PC-9 (cell line): ENCODE measurements at regions not wholly inside any gene's neighbourhood (a gene's known extent, or its start where the extent isn't known, plus 50 kb on each side); places are given as distances from the start of the nearest gene placed in this dataset.
"Not testable (repeated sequence)": the region's sequence is repeated elsewhere in the genome, so short reads cannot be mapped to it uniquely, and the experiment has no call there.

Source experiments
- BruUV-seq: library from RNA; stranded (reverse); fragments of 400-500 nt; replicated peaks from 2 replicates; lab custom pipeline; 2021; lab: Mats Ljungman, UMichigan
- CTCF ChIA-PET: fragments of 300-600 bp; sonication (Branson Sonifier 250); formaldehyde crosslinking; loops from one replicate; lab custom pipeline; 2022; ENCODE audit warnings: antibody characterized with exemption; lab: Charles Lee
- POLR2A ChIA-PET: fragments of 300-600 bp; sonication (Branson Sonifier 250); formaldehyde crosslinking; loops from one replicate; lab custom pipeline; 2022; ENCODE audit warnings: antibody characterized with exemption; ENCODE audit not compliant: unreplicated experiment; lab: Charles Lee
- DNase-seq, 2 experiments: peaks; one replicate each; pipeline versions ENCODE4 v3.0.0 to v3.0.0-alpha.2; 2015 to 2022; ENCODE audit warnings: mixed read lengths in 1 of 2
- H2AFZ ChIP-seq: fragments of 200-600 bp; sonication (generic); 2 replicates; pipeline ENCODE4 v1.8.1; 2017; ENCODE audit warnings: antibody characterized with exemption
- H3F3A ChIP-seq: fragments of 200-600 bp; sonication (generic); 2 replicates; pipeline ENCODE4 v1.8.1; 2017; ENCODE audit warnings: antibody characterized with exemption, mild to moderate bottlenecking, low read depth; ENCODE audit not compliant: insufficient read depth
- H3K27ac ChIP-seq: fragments of 200-600 bp; sonication (generic); 2 replicates; pipeline ENCODE4 v1.6.1; 2016; ENCODE audit warnings: mixed run types
- H3K27me3 ChIP-seq: fragments of 200-600 bp; sonication (generic); 2 replicates; pipeline ENCODE4 v1.6.1; 2016; ENCODE audit warnings: low read depth, mixed run types; ENCODE audit not compliant: insufficient read depth
- H3K36me3 ChIP-seq: fragments of 200-600 bp; sonication (generic); 2 replicates; pipeline ENCODE4 v1.6.1; 2016; ENCODE audit warnings: low read depth, mixed run types
- H3K4me1 ChIP-seq: fragments of 200-600 bp; sonication (generic); replicated peaks from 2 replicates; pipeline ENCODE4 v1.6.1; 2016; ENCODE audit warnings: mixed run types; ENCODE audit not compliant: insufficient read depth
- H3K4me2 ChIP-seq: fragments of 200-600 bp; sonication (generic); 2 replicates; pipeline ENCODE4 v1.6.1; 2017; ENCODE audit warnings: mixed run types
- H3K4me3 ChIP-seq: fragments of 200-600 bp; sonication (generic); 2 replicates; pipeline ENCODE4 v1.6.1; 2016; ENCODE audit warnings: mixed run types
- H3K79me2 ChIP-seq: fragments of 200-600 bp; sonication (generic); 2 replicates; pipeline ENCODE4 v1.6.1; 2017; ENCODE audit warnings: low read depth, mixed run types
- H3K9me2 ChIP-seq: fragments of 200-600 bp; sonication (generic); 2 replicates; pipeline ENCODE4 v1.8.1; 2017; ENCODE audit warnings: mild to moderate bottlenecking; ENCODE audit not compliant: insufficient read depth
- H3K9me3 ChIP-seq: fragments of 200-600 bp; sonication (generic); 2 replicates; pipeline ENCODE4 v1.8.1; 2016; ENCODE audit warnings: low read depth; ENCODE audit not compliant: insufficient read depth
- H4K20me1 ChIP-seq: fragments of 200-600 bp; sonication (generic); 2 replicates; pipeline ENCODE4 v1.8.1; 2017; ENCODE audit not compliant: insufficient read depth
- intact Hi-C: fragments of 100-400 bp; cut with micrococcal nuclease; formaldehyde crosslinking; loops from one replicate; pipeline ENCODE4 v1.10.0; 2022; ENCODE audit not compliant: unreplicated experiment

DNA sequence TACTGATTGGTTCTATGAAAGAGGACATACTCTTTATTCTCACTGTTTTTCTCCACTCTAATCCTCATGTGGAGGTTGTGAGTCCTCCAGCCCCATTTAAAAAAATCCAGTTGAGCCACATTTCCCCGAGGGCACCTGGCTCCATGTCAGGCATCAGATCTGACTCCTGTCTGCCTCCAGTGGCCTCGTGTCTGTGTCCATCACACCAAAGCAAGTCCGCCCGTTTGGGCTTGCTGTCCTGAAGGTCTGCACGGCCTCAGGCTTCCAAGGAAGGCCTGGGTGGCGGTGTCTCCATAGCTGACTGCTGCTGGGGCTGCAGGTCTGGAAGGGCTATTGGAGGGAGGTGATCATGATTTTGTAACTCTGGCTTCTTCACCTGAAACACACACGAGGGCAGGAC, 233.4 kb upstream of the PLGLB2 start:
- H3K4me2 ChIP-seq, BruUV-seq, H3K9me3 ChIP-seq, H4K20me1 ChIP-seq, DNase-seq, H3K4me1 ChIP-seq, H3K27ac ChIP-seq, CTCF ChIA-PET, intact Hi-C loops, H3K9me2 ChIP-seq, H2AFZ ChIP-seq, POLR2A ChIA-PET, H3K27me3 ChIP-seq, H3K4me3 ChIP-seq, H3F3A ChIP-seq, H3K36me3 ChIP-seq: not testable (repeated sequence)
- H3K79me2 ChIP-seq: peaks cover 12% of the 10 kb centered on the region; the same call in 1 of the 2 replicates

DNA sequence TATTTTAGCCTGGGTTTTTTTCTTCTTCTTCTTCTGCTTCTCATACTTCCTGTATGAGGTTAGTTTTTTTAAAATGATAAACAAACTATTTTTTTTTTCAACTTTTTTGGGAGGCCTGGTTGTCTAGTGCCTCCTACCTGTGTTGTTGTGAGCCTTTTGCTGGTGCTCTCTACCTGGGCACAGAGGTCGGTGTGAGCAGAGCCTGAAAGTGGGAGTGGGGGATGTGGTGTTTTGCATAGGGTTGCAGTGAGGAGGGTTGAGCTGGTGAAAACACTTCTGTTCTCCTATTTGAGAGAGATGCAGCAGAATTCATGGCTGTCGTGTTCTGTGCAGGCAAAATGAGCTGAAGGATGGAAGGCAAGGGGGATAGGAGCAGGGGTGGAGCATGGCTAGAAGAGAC, 232.7 kb upstream of the PLGLB2 start:
- CTCF ChIA-PET, intact Hi-C loops, DNase-seq, H2AFZ ChIP-seq, BruUV-seq, H3K27ac ChIP-seq, H3K36me3 ChIP-seq, H3K4me2 ChIP-seq, POLR2A ChIA-PET, H3K4me3 ChIP-seq, H3K9me2 ChIP-seq, H3F3A ChIP-seq, H3K4me1 ChIP-seq, H3K27me3 ChIP-seq, H3K9me3 ChIP-seq, H4K20me1 ChIP-seq: not testable (repeated sequence)
- peaks cover 12% of the 10 kb centered on the region; the same call in 1 of the 2 replicates for H3K79me2 ChIP-seq

DNA sequence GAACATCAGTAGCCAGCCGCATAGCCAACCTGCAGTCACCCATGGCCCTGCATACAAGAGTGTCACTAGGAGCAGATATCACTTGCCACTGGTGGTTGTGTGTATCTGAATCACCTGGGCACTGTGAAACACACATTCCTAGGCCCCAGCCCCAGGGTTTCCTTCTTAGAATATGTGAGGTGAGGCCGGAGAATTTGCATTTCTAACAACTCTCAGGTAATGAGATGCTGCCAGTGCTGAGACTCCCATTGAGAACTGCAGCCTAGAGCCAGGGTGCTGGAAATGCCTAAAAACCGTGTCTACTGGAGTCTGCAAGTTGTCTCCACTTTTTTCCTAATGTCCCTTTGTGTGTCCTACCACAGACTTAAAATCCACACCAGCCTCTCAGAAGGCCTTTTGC, 232.0 kb upstream of the PLGLB2 start:
- H3K27ac ChIP-seq, H3F3A ChIP-seq, DNase-seq, H3K9me3 ChIP-seq, CTCF ChIA-PET, H3K4me2 ChIP-seq, H4K20me1 ChIP-seq, H3K4me3 ChIP-seq, H3K79me2 ChIP-seq, BruUV-seq, H3K27me3 ChIP-seq, H2AFZ ChIP-seq, H3K9me2 ChIP-seq, H3K36me3 ChIP-seq, POLR2A ChIA-PET, H3K4me1 ChIP-seq, intact Hi-C loops: not testable (repeated sequence)

DNA sequence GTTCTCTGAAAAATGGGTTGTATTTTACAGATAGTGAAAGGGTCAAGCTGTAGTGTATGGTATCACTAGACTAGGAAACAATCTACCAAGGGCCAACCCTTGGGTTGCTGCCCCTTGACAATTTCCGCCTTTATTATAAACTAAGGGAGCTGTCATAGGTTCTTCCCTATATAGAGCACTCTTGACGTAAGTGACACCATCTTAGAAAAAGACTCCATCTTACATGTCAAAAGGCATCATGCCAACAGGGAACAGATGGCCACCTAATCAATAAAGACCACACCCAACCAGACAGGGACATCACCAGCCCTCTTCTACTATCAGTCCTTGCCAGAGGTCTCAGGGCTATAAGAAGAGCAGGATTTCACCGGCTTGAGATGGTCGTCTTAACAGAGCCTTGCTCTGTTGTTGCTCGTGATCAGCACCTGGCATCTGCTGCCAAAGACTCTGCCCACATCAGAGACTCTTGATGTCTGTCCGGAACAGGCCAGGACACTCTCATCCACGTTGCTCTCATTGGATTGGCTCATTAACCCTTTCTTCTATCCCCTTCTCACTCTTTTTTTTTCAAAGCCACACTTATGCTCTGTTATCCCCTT, 231.4 kb upstream of the PLGLB2 start:
- H3K36me3 ChIP-seq, DNase-seq, H3K27ac ChIP-seq, H3F3A ChIP-seq, BruUV-seq, H3K79me2 ChIP-seq, H4K20me1 ChIP-seq, intact Hi-C loops, H3K9me3 ChIP-seq, H3K4me2 ChIP-seq, H3K4me3 ChIP-seq, H3K27me3 ChIP-seq, H2AFZ ChIP-seq, CTCF ChIA-PET, H3K9me2 ChIP-seq, H3K4me1 ChIP-seq, POLR2A ChIA-PET: not testable (repeated sequence)

DNA sequence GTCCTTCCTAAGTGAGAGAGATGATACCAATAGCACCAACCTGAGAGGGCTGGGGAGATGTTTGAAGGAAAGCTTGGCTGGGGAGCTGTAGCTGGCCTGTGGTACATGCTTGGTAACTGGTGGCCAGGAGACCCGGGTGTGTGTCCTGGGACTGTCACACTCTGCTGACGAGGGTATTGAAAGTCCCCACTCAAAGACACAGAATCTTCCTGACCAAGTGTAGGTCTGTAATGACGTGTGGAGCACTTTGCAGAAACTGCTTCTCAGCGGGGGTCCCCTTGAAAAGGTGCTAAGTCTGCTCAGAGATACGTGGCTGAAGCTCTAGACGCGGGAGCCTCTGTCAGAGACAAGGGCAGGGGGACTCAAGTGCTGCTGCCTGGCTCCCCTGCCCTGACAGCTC, 230.4 kb upstream of the PLGLB2 start:
- H3K27ac ChIP-seq, CTCF ChIA-PET, H3K9me3 ChIP-seq, intact Hi-C loops, H3K27me3 ChIP-seq, H3K4me2 ChIP-seq, H3K4me3 ChIP-seq, H3F3A ChIP-seq, H3K9me2 ChIP-seq, POLR2A ChIA-PET, H3K79me2 ChIP-seq, H3K36me3 ChIP-seq, BruUV-seq, DNase-seq, H3K4me1 ChIP-seq, H4K20me1 ChIP-seq, H2AFZ ChIP-seq: not testable (repeated sequence)

DNA sequence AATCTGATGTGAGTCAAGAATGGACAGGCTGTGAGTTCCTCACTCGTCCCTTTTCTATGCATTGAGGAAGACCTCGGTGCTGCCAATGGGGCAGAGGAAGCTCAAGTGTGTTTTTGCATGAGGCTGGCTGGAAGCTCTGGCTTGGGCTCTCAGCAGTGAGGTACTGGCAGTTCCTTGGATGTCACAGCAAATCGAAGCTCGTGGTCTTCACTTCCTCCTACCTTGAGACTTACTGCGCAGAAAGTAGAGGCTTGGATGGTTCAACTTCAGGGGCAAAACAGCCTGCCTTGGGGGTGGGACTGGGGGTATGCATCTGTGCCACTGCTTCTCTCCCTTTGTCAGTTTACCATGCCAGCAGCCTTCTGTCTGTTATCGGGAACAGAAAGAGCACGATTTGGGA, 229.8 kb upstream of the PLGLB2 start:
- BruUV-seq, POLR2A ChIA-PET: not testable (repeated sequence)

DNA sequence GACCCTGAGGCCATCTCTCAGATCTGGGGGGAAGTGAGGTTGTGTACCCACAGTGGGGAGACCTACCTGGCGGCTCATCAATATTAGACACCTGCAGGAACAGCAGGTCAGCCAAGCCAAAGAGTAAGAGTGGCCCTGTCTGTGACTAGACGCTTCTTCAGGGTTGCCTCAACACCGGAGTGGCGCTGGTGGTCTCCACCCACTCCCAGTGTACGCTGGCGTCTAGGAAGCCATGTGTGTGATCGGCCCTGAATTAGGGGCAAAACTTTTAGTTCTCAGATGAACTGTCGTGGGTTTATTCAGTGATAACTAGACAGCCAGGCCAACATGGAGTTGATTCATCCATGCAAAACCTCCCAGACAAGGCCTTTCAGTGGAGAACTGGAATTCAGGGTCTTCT, 229.3 kb upstream of the PLGLB2 start:
- H3K27me3 ChIP-seq, H3K4me3 ChIP-seq, H2AFZ ChIP-seq, CTCF ChIA-PET, H4K20me1 ChIP-seq, H3K4me1 ChIP-seq, H3K79me2 ChIP-seq, H3K27ac ChIP-seq, POLR2A ChIA-PET, H3K4me2 ChIP-seq, BruUV-seq, H3F3A ChIP-seq, DNase-seq, intact Hi-C loops, H3K36me3 ChIP-seq, H3K9me2 ChIP-seq, H3K9me3 ChIP-seq: not testable (repeated sequence)

More for the DNA sequence above, 229.8 kb upstream of the PLGLB2 start:
- H2AFZ ChIP-seq, DNase-seq, CTCF ChIA-PET, intact Hi-C loops, H3K27me3 ChIP-seq, H3K36me3 ChIP-seq, H3K79me2 ChIP-seq, H3K4me2 ChIP-seq, H3K4me1 ChIP-seq, H3K27ac ChIP-seq, H4K20me1 ChIP-seq, H3K4me3 ChIP-seq, H3K9me2 ChIP-seq, H3F3A ChIP-seq, H3K9me3 ChIP-seq: not testable (repeated sequence)
